HepG2 (cell line): ENCODE measurements at regions not wholly inside any gene's neighbourhood (a gene's known extent, or its start where the extent isn't known, plus 50 kb on each side); places are given as distances from the start of the nearest gene placed in this dataset.

Experiments used
- ATAC-seq: fragments of 200-7000 bp; cut with Tn5 transposase; 3 replicates; pipeline ENCODE4 v1.9.1; 2020; ENCODE audit warnings: mild to moderate bottlenecking, moderate library complexity
- BruUV-seq: library from RNA; stranded (reverse); fragments of 400-500 nt; replicated peaks from 2 replicates; lab custom pipeline; 2021; lab: Mats Ljungman, UMichigan
- CTCF ChIA-PET: fragments of 300-600 bp; formaldehyde crosslinking; extraction: SDS; loops from one replicate; lab custom pipeline; 2021; ENCODE audit warnings: low total read pairs, inconsistent platforms, low intra/inter-chr PET ratio; lab: Yijun Ruan, JAX
- POLR2A ChIA-PET: fragments of 350-600 bp; sonication (Branson Sonifier 250); formaldehyde crosslinking; loops from one replicate; lab custom pipeline; 2020; ENCODE audit warnings: antibody characterized with exemption, inconsistent platforms; lab: Yijun Ruan, JAX
- DNase-seq: peaks from one replicate; pipeline ENCODE4 v3.0.0-alpha.2; 2015; ENCODE audit warnings: low spot score
- FAIRE-seq: peaks from 3 replicates; lab custom pipeline; 2011; peaks lifted over from hg19 to GRCh38; lab: Jason Lieb, UNC
- H2AFZ ChIP-seq: one replicate; pipeline ENCODE4 v1.6.1; 2011; ENCODE audit warnings: low read length, inconsistent platforms
- H3K27ac ChIP-seq: fragments of 300-600 bp; 3 replicates; pipeline ENCODE4 v1.8.0; 2011; ENCODE audit warnings: mixed run types, mild to moderate bottlenecking, mixed read lengths, low read length, inconsistent platforms; ENCODE audit not compliant: insufficient read depth; ENCODE audit errors: extremely low read length
- H3K27me3 ChIP-seq, 2 experiments: fragments of 200-600 bp in 1 of 2; 2 replicates in 1 of 2; 3 replicates in 1 of 2; pipeline versions ENCODE4 v1.6.0 to v1.8.0; 2011; ENCODE audit warnings: low read length in 2 of 2, mild to moderate bottlenecking in 2 of 2, moderate library complexity in 2 of 2, inconsistent platforms in 1 of 2; ENCODE audit not compliant: insufficient read depth in 2 of 2, control insufficient read depth in 1 of 2
- H3K36me3 ChIP-seq, 2 experiments: fragments of 200-600 bp in 1 of 2; replicated peaks in 1 of 2; 2 replicates in 1 of 2; 3 replicates in 1 of 2; pipeline versions ENCODE4 v1.5.1 to v1.8.0; 2011; ENCODE audit warnings: low read length in 2 of 2, inconsistent platforms in 1 of 2; ENCODE audit not compliant: insufficient read depth in 2 of 2, control insufficient read depth in 1 of 2
- H3K4me1 ChIP-seq: 2 replicates; pipeline ENCODE4 v1.5.1; 2012; ENCODE audit warnings: low read length, inconsistent platforms; ENCODE audit not compliant: insufficient read depth
- H3K4me2 ChIP-seq: 2 replicates; pipeline ENCODE4 v1.6.0; 2011; ENCODE audit warnings: low read depth, low read length, inconsistent platforms
- H3K4me3 ChIP-seq, 3 experiments: fragments of 200-600 bp in 1 of 3; sonication (generic), shearing (Covaris generic) in 1 of 3; replicated peaks in 1 of 3; 2 replicates each; pipeline ENCODE4 v1.5.1; 2011 to 2016; ENCODE audit warnings: low read length in 3 of 3, inconsistent platforms in 2 of 3, low read depth in 2 of 3, mild to moderate bottlenecking in 2 of 3, control low read depth in 1 of 3, mixed read lengths in 1 of 3; ENCODE audit not compliant: insufficient read depth in 1 of 3
- H3K79me2 ChIP-seq: one replicate; pipeline ENCODE4 v1.6.1; 2011; ENCODE audit warnings: low read length, inconsistent platforms; ENCODE audit not compliant: insufficient read depth
- H3K9ac ChIP-seq: 2 replicates; pipeline ENCODE4 v1.6.0; 2011; ENCODE audit warnings: mild to moderate bottlenecking, low read depth, low read length, inconsistent platforms; ENCODE audit not compliant: insufficient read depth
- H3K9me3 ChIP-seq: 2 replicates; pipeline ENCODE4 v1.5.1; 2012; ENCODE audit warnings: mild to moderate bottlenecking, low read length
- H4K20me1 ChIP-seq: 2 replicates; pipeline ENCODE4 v1.6.0; 2011; ENCODE audit warnings: inconsistent platforms, mild to moderate bottlenecking, low read length, moderate library complexity; ENCODE audit not compliant: insufficient read depth
- AGO2 ChIP-seq: fragments of 200-400 bp; formaldehyde crosslinking; optimal IDR thresholded peaks from 2 replicates; pipeline ENCODE3; 2017; ENCODE audit warnings: mild to moderate bottlenecking, low read depth, low read length, moderate library complexity
- DR1 ChIP-seq: sonication (generic); formaldehyde crosslinking; IDR thresholded peaks from 2 replicates; pipeline ENCODE4 v1.8.0; 2021; ENCODE audit warnings: mild to moderate bottlenecking, missing genetic modification reagents, inconsistent platforms
- ELF1 ChIP-seq: sonication (generic); formaldehyde crosslinking; IDR thresholded peaks from 2 replicates; pipeline ENCODE4 v1.4.0; 2020; ENCODE audit warnings: missing genetic modification reagents
- GTF2F1 ChIP-seq: fragments of 150-350 bp; IDR thresholded peaks from 2 replicates; pipeline ENCODE4 v1.6.1; 2014; ENCODE audit warnings: low read length
- IKZF1 ChIP-seq: fragments of 450-650 bp; IDR thresholded peaks from 2 replicates; pipeline ENCODE4 v1.7.1; 2016
- PPARG ChIP-seq: conservative IDR thresholded peaks from 2 replicates; pipeline ENCODE4 v1.6.1; 2016; ENCODE audit warnings: missing biosample characterization, missing genetic modification reagents
- SATB2 ChIP-seq: sonication (generic); formaldehyde crosslinking; IDR thresholded peaks from 2 replicates; pipeline ENCODE4 v1.5.0; 2020; ENCODE audit warnings: missing genetic modification reagents
- SUZ12 ChIP-seq: fragments of 150-350 bp; IDR thresholded peaks from 2 replicates; pipeline ENCODE4 v1.6.1; 2014; ENCODE audit warnings: low read depth, low read length
- ZBTB44 ChIP-seq: sonication (generic); formaldehyde crosslinking; IDR thresholded peaks from 2 replicates; pipeline ENCODE4 v1.4.0; 2020; ENCODE audit warnings: missing genetic modification reagents
- ZNF230 ChIP-seq: sonication (generic); formaldehyde crosslinking; IDR thresholded peaks from 2 replicates; pipeline ENCODE4 v1.4.0; 2020; ENCODE audit warnings: mild to moderate bottlenecking, missing genetic modification reagents
- WGBS: methylation state at CpG from one replicate; pipeline ENCODE4 v1.1.6; 2017; ENCODE audit warnings: low lambda C conversion rate; 5-methylcytosine and 5-hydroxymethylcytosine counted together
- in situ Hi-C: cut with HindIII; loops from 2 replicates; pipeline ENCODE4 v1.10.0; 2017; ENCODE audit warnings: low pct_unique_long_range_greater_than_20kb; ENCODE audit not compliant: extremely low pct_ligation_motif_present
- intact Hi-C: fragments of 100-400 bp; cut with micrococcal nuclease; formaldehyde crosslinking; loops from one replicate; pipeline ENCODE4 v1.10.0; 2022; ENCODE audit not compliant: unreplicated experiment
- TF ChIP-seq, protein P1 (sequence below), 2 experiments: sonication (generic) in 1 of 2; formaldehyde crosslinking in 1 of 2; IDR thresholded peaks; 2 replicates each; pipeline versions ENCODE4 v1.4.0 to v1.6.1; 2018 to 2020; ENCODE audit warnings: missing genetic modification reagents in 2 of 2, borderline replicate concordance in 1 of 2, low read depth in 1 of 2, mild to moderate bottlenecking in 1 of 2, missing biosample characterization in 1 of 2
- TF ChIP-seq, protein P2 (sequence below), 2 experiments: fragments of 450-650 bp in 1 of 2; sonication (generic) in 1 of 2; formaldehyde crosslinking in 1 of 2; IDR thresholded peaks; 2 replicates each; pipeline versions ENCODE4 v1.6.1 to v1.8.0; 2016 to 2022; ENCODE audit warnings: antibody characterized with exemption in 1 of 2, mild to moderate bottlenecking in 1 of 2, missing genetic modification reagents in 1 of 2

- ATAC-seq, result no peak
- no TSS peak for BruUV-seq
- no peaks in the 10 kb centered on the region for H3K9me3 ChIP-seq
- 7% methylated on average over 6 of the region's 6 CpGs for WGBS
- H3K4me3 ChIP-seq, result no peak overlapping the region
- no peak overlapping the region for H3K4me2 ChIP-seq
- intact Hi-C loops (no loop called here), in situ Hi-C loops (no loop called here)
- no peak for TF ChIP-seq GTF2F1
- TF ChIP-seq ZBTB44 (CRISPR knock-in tag), result no peak
- no peak for TF ChIP-seq SUZ12
- TF ChIP-seq, protein P1, sequence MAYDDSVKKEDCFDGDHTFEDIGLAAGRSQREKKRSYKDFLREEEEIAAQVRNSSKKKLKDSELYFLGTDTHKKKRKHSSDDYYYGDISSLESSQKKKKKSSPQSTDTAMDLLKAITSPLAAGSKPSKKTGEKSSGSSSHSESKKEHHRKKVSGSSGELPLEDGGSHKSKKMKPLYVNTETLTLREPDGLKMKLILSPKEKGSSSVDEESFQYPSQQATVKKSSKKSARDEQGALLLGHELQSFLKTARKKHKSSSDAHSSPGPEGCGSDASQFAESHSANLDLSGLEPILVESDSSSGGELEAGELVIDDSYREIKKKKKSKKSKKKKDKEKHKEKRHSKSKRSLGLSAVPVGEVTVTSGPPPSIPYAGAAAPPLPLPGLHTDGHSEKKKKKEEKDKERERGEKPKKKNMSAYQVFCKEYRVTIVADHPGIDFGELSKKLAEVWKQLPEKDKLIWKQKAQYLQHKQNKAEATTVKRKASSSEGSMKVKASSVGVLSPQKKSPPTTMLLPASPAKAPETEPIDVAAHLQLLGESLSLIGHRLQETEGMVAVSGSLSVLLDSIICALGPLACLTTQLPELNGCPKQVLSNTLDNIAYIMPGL (CRISPR knock-in tag; IDR thresholded peaks at IDR 0.05; ENCODE audit: borderline replicate concordance in 1 of 2, low read depth in 1 of 2), result no peak
- no peak for TF ChIP-seq SATB2 (CRISPR knock-in tag)
- no peak for TF ChIP-seq DR1 (CRISPR knock-in tag)
- no peak for TF ChIP-seq ELF1 (CRISPR knock-in tag)
- TF ChIP-seq AGO2, result no peak
- no peak for TF ChIP-seq PPARG (CRISPR knock-in tag)
- TF ChIP-seq ZNF230, result no peak
- no peak for TF ChIP-seq IKZF1
- TF ChIP-seq, protein P2, sequence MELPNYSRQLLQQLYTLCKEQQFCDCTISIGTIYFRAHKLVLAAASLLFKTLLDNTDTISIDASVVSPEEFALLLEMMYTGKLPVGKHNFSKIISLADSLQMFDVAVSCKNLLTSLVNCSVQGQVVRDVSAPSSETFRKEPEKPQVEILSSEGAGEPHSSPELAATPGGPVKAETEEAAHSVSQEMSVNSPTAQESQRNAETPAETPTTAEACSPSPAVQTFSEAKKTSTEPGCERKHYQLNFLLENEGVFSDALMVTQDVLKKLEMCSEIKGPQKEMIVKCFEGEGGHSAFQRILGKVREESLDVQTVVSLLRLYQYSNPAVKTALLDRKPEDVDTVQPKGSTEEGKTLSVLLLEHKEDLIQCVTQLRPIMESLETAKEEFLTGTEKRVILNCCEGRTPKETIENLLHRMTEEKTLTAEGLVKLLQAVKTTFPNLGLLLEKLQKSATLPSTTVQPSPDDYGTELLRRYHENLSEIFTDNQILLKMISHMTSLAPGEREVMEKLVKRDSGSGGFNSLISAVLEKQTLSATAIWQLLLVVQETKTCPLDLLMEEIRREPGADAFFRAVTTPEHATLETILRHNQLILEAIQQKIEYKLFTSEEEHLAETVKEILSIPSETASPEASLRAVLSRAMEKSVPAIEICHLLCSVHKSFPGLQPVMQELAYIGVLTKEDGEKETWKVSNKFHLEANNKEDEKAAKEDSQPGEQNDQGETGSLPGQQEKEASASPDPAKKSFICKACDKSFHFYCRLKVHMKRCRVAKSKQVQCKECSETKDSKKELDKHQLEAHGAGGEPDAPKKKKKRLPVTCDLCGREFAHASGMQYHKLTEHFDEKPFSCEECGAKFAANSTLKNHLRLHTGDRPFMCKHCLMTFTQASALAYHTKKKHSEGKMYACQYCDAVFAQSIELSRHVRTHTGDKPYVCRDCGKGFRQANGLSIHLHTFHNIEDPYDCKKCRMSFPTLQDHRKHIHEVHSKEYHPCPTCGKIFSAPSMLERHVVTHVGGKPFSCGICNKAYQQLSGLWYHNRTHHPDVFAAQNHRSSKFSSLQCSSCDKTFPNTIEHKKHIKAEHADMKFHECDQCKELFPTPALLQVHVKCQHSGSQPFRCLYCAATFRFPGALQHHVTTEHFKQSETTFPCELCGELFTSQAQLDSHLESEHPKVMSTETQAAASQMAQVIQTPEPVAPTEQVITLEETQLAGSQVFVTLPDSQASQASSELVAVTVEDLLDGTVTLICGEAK (IDR thresholded peaks at IDR 0.05), result no peak
- TF ChIP-seq, protein P2 (CRISPR knock-in tag; IDR thresholded peaks at IDR 0.05), result no peak
- H3K27ac ChIP-seq, result no peak overlapping the region
- no peak for FAIRE-seq
- H3K36me3 ChIP-seq, result no peaks in the 10 kb centered on the region
- no peaks in the 10 kb centered on the region for H4K20me1 ChIP-seq
- DNase-seq, result no peak
- no peak overlapping the region for H3K9ac ChIP-seq
- H2AFZ ChIP-seq, result no peak overlapping the region
- H3K27me3 ChIP-seq, result no peaks in the 10 kb centered on the region
- no peaks in the 10 kb centered on the region for H3K4me1 ChIP-seq
- no peaks in the 10 kb centered on the region for H3K79me2 ChIP-seq
- ChIA-PET CTCF (no interaction called here), POLR2A (no interaction called here)
These were observed 487.2 kb upstream of the ATP11B start for GRCh38 chr3:182305881-182306665.
